CD4-positive, alpha-beta memory T cell (primary cell): ENCODE measurements at regions not wholly inside any gene's neighbourhood (a gene's known extent, or its start where the extent isn't known, plus 50 kb on each side); places are given as distances from the start of the nearest gene placed in this dataset.
"Not testable (repeated sequence)": the region's sequence is repeated elsewhere in the genome, so short reads cannot be mapped to it uniquely, and the experiment has no call there.

ENCODE experiments used
- CTCF ChIA-PET: fragments of 350-600 bp; sonication (Branson Sonifier 250); formaldehyde crosslinking; loops from one replicate; lab custom pipeline; 2021; ENCODE audit warnings: inconsistent platforms; ENCODE audit not compliant: partially characterized antibody; lab: Charles Lee
- POLR2A ChIA-PET: fragments of 350-600 bp; sonication (Branson Sonifier 250); formaldehyde crosslinking; loops from one replicate; lab custom pipeline; 2021; ENCODE audit not compliant: partially characterized antibody; lab: Charles Lee
- DNase-seq, 5 donors: peaks; one replicate each; pipeline versions ENCODE4 v3.0.0 to v3.0.0-alpha.2; 2020 to 2022; ENCODE audit warnings: mixed read lengths in 1 of 5
- H3K27ac ChIP-seq: one replicate; pipeline ENCODE4 v1.7.0; 2013; ENCODE audit warnings: low read depth, low read length
- H3K27me3 ChIP-seq: 2 replicates; pipeline ENCODE4 v1.7.0; 2013; ENCODE audit warnings: mild to moderate bottlenecking, low read length, moderate library complexity; ENCODE audit not compliant: insufficient read depth
- H3K36me3 ChIP-seq: 2 replicates; pipeline ENCODE4 v1.7.0; 2013; ENCODE audit warnings: mild to moderate bottlenecking, low read length, moderate library complexity; ENCODE audit not compliant: insufficient read depth
- H3K4me1 ChIP-seq: 2 replicates; pipeline ENCODE4 v1.7.0; 2013; ENCODE audit warnings: mild to moderate bottlenecking, low read length, moderate library complexity; ENCODE audit not compliant: insufficient read depth
- H3K4me3 ChIP-seq, 2 donors: one replicate each; pipeline ENCODE4 v1.7.0; 2013; ENCODE audit warnings: low read length in 2 of 2, mild to moderate bottlenecking in 1 of 2
- H3K9me3 ChIP-seq, 2 donors: one replicate each; pipeline ENCODE4 v1.7.0; 2013; ENCODE audit warnings: low read length in 2 of 2, control low read depth in 1 of 2; ENCODE audit not compliant: control insufficient read depth in 1 of 2
- H3K27ac Mint-ChIP-seq, 7 donors: one replicate each; pipeline ENCODE4 v1.8.0; 2020 to 2021; ENCODE audit warnings: mixed read lengths in 7 of 7, mild to moderate bottlenecking in 6 of 7, inconsistent platforms in 3 of 7, moderate library complexity in 3 of 7
- H3K27me3 Mint-ChIP-seq, 2 donors: one replicate each; pipeline ENCODE4 v1.8.0; 2020 to 2021; ENCODE audit warnings: mixed read lengths in 2 of 2
- H3K36me3 Mint-ChIP-seq, 2 donors: one replicate each; pipeline ENCODE4 v1.8.0; 2020 to 2021; ENCODE audit warnings: mixed read lengths in 2 of 2, inconsistent platforms in 1 of 2, mild to moderate bottlenecking in 1 of 2
- H3K4me1 Mint-ChIP-seq, 4 donors: one replicate each; pipeline ENCODE4 v1.8.0; 2020 to 2021; ENCODE audit warnings: mixed read lengths in 4 of 4, mild to moderate bottlenecking in 1 of 4
- H3K4me3 Mint-ChIP-seq, 8 donors: one replicate each; pipeline ENCODE4 v1.8.0; 2020 to 2021; ENCODE audit warnings: mixed read lengths in 8 of 8, mild to moderate bottlenecking in 7 of 8, moderate library complexity in 6 of 8, inconsistent platforms in 3 of 8
- H3K9me3 Mint-ChIP-seq, 8 donors: one replicate each; pipeline ENCODE4 v1.8.0; 2020 to 2021; ENCODE audit warnings: mixed read lengths in 8 of 8, mild to moderate bottlenecking in 5 of 8, inconsistent platforms in 3 of 8, moderate library complexity in 1 of 8
- intact Hi-C: fragments of 100-400 bp; cut with micrococcal nuclease; formaldehyde crosslinking; loops from one replicate; pipeline ENCODE4 v1.15.1; 2023

- peaks cover 0 to 2% (median 0%) of the 10 kb centered on the region in 8 donors for H3K9me3 Mint-ChIP-seq
- POLR2A ChIA-PET, result no interaction called here
- intact Hi-C loops, result no loop called here
- H3K27me3 ChIP-seq, result no peaks in the 10 kb centered on the region
- no peak for DNase-seq
- no peaks in the 10 kb centered on the region for H3K4me1 Mint-ChIP-seq
- H3K27ac Mint-ChIP-seq, result no peak overlapping the region
- no peak overlapping the region for H3K27ac ChIP-seq
- H3K4me3 Mint-ChIP-seq, result no peak overlapping the region
- CTCF ChIA-PET, result no interaction called here
- no peak overlapping the region for H3K4me3 ChIP-seq
- H3K36me3 ChIP-seq, result no peaks in the 10 kb centered on the region
- no peaks in the 10 kb centered on the region for H3K4me1 ChIP-seq
- H3K27me3 Mint-ChIP-seq, result no peaks in the 10 kb centered on the region
- H3K9me3 ChIP-seq, result no peaks in the 10 kb centered on the region
- no peaks in the 10 kb centered on the region for H3K36me3 Mint-ChIP-seq
Measured at GRCh38 chr4:138113819-138114400, 128.2 kb downstream of the SLC7A11 start.

GRCh38 chr4:138112890-138113289 is 129.3 kb downstream of the SLC7A11 start:
- not testable (repeated sequence) for H3K4me1 Mint-ChIP-seq

GRCh38 chr4:138112389-138112788 is 129.8 kb downstream of the SLC7A11 start:
- Mint-ChIP-seq H3K27ac (no peak overlapping the region), H3K9me3 (peaks cover 0 to under 1% (median 0%) of the 10 kb centered on the region in 8 donors), H3K4me3 (no peak overlapping the region), H3K4me1 (no peaks in the 10 kb centered on the region), H3K36me3 (no peaks in the 10 kb centered on the region), H3K27me3 (no peaks in the 10 kb centered on the region)
- intact Hi-C loops, result no loop called here
- CTCF ChIA-PET, result interaction anchor here (1.9 kb wide), 1 partner anchor 22 kb away, joined by 9 read pairs; no protein-coding TSS in a partner anchor
- Histone ChIP-seq H3K4me1 (no peaks in the 10 kb centered on the region), H3K27me3 (no peaks in the 10 kb centered on the region), H3K36me3 (no peaks in the 10 kb centered on the region), H3K4me3 (no peak overlapping the region), H3K27ac (no peak overlapping the region), H3K9me3 (no peaks in the 10 kb centered on the region)
- no peak for DNase-seq
- POLR2A ChIA-PET, result no interaction called here

More at GRCh38 chr4:138112890-138113289, 129.3 kb downstream of the SLC7A11 start:
- H3K27ac Mint-ChIP-seq, intact Hi-C loops, DNase-seq, H3K36me3 ChIP-seq, H3K9me3 ChIP-seq, H3K36me3 Mint-ChIP-seq, POLR2A ChIA-PET, H3K4me3 ChIP-seq, H3K4me3 Mint-ChIP-seq, H3K9me3 Mint-ChIP-seq, H3K27me3 ChIP-seq, H3K27ac ChIP-seq, H3K27me3 Mint-ChIP-seq, H3K4me1 ChIP-seq: not testable (repeated sequence)
- CTCF ChIA-PET, result interaction anchor here (1.9 kb wide), 1 partner anchor 23 kb away, joined by 9 read pairs; no protein-coding TSS in a partner anchor

GRCh38 chr4:138111462-138112000 is 130.6 kb downstream of the SLC7A11 start:
- Histone ChIP-seq H3K9me3 (no peaks in the 10 kb centered on the region), H3K4me1 (no peaks in the 10 kb centered on the region), H3K36me3 (no peaks in the 10 kb centered on the region), H3K27me3 (no peaks in the 10 kb centered on the region), H3K4me3 (no peak overlapping the region), H3K27ac (no peak overlapping the region)
- no peak overlapping the region for H3K4me3 Mint-ChIP-seq
- DNase-seq, result no peak
- intact Hi-C loops, result no loop called here
- ChIA-PET POLR2A (no interaction called here), CTCF (interaction anchor here (0.6 to 1.9 kb wide), 2 partner anchors 21 to 128 kb away, joined by 4 to 9 read pairs; no protein-coding TSS in a partner anchor)
- no peak overlapping the region for H3K27ac Mint-ChIP-seq
- no peaks in the 10 kb centered on the region for H3K36me3 Mint-ChIP-seq
- H3K4me1 Mint-ChIP-seq, result no peaks in the 10 kb centered on the region
- H3K9me3 Mint-ChIP-seq, result peaks cover 0 to 4% (median 0%) of the 10 kb centered on the region in 8 donors
- no peaks in the 10 kb centered on the region for H3K27me3 Mint-ChIP-seq

GRCh38 chr4:138110815-138111214 is 131.3 kb downstream of the SLC7A11 start:
- no peaks in the 10 kb centered on the region for H3K27me3 Mint-ChIP-seq
- no peak for DNase-seq
- H3K9me3 ChIP-seq, result no peaks in the 10 kb centered on the region
- H3K36me3 Mint-ChIP-seq, result no peaks in the 10 kb centered on the region
- peaks cover 0 to 4% (median 0%) of the 10 kb centered on the region in 8 donors for H3K9me3 Mint-ChIP-seq
- H3K4me3 ChIP-seq, result no peak overlapping the region
- intact Hi-C loops, result no loop called here
- no peak overlapping the region for H3K4me3 Mint-ChIP-seq
- POLR2A ChIA-PET, result no interaction called here
- H3K27ac Mint-ChIP-seq, result no peak overlapping the region
- H3K27me3 ChIP-seq, result no peaks in the 10 kb centered on the region
- H3K27ac ChIP-seq, result no peak overlapping the region
- CTCF ChIA-PET, result interaction anchor here (1.9 kb wide), 1 partner anchor 21 kb away, joined by 9 read pairs; no protein-coding TSS in a partner anchor
- no peaks in the 10 kb centered on the region for H3K4me1 ChIP-seq
- no peaks in the 10 kb centered on the region for H3K36me3 ChIP-seq
- no peaks in the 10 kb centered on the region for H3K4me1 Mint-ChIP-seq

- no peaks in the 10 kb centered on the region for H3K36me3 ChIP-seq
- Mint-ChIP-seq H3K4me3 (no peak overlapping the region), H3K4me1 (no peaks in the 10 kb centered on the region), H3K27ac (no peak overlapping the region), H3K36me3 (no peaks in the 10 kb centered on the region), H3K9me3 (peaks cover 0 to 4% (median 0%) of the 10 kb centered on the region in 8 donors), H3K27me3 (no peaks in the 10 kb centered on the region)
- no peaks in the 10 kb centered on the region for H3K27me3 ChIP-seq
- ChIA-PET POLR2A (no interaction called here), CTCF (no interaction called here)
- no peaks in the 10 kb centered on the region for H3K4me1 ChIP-seq
- H3K4me3 ChIP-seq, result no peak overlapping the region
- no peaks in the 10 kb centered on the region for H3K9me3 ChIP-seq
- H3K27ac ChIP-seq, result no peak overlapping the region
- intact Hi-C loops, result no loop called here
- DNase-seq, result no peak
Measured at GRCh38 chr4:138107023-138107422, 135.1 kb downstream of the SLC7A11 start.

GRCh38 chr4:138105331-138105730 is 136.8 kb downstream of the SLC7A11 start:
- CTCF ChIA-PET, result interaction anchor here (0.7 to 1.5 kb wide), 2 partner anchors 9 to 14 kb away, joined by 3 read pairs; no protein-coding TSS in a partner anchor
- no peaks in the 10 kb centered on the region for H3K36me3 ChIP-seq
- H3K4me3 ChIP-seq, result no peak overlapping the region
- Mint-ChIP-seq H3K36me3 (no peaks in the 10 kb centered on the region), H3K4me1 (no peaks in the 10 kb centered on the region), H3K9me3 (peaks cover 0 to 4% (median 0%) of the 10 kb centered on the region in 8 donors), H3K27me3 (no peaks in the 10 kb centered on the region), H3K27ac (no peak overlapping the region), H3K4me3 (no peak overlapping the region)
- no peak for DNase-seq
- POLR2A ChIA-PET, result no interaction called here
- no peaks in the 10 kb centered on the region for H3K9me3 ChIP-seq
- intact Hi-C loops, result no loop called here
- no peaks in the 10 kb centered on the region for H3K27me3 ChIP-seq
- H3K27ac ChIP-seq, result no peak overlapping the region
- no peaks in the 10 kb centered on the region for H3K4me1 ChIP-seq
